ENCODE measurements at regions not wholly inside any gene's neighbourhood (a gene's known extent, or its start where the extent isn't known, plus 50 kb on each side); places are given as distances from the start of the nearest gene placed in this dataset.

DNA sequence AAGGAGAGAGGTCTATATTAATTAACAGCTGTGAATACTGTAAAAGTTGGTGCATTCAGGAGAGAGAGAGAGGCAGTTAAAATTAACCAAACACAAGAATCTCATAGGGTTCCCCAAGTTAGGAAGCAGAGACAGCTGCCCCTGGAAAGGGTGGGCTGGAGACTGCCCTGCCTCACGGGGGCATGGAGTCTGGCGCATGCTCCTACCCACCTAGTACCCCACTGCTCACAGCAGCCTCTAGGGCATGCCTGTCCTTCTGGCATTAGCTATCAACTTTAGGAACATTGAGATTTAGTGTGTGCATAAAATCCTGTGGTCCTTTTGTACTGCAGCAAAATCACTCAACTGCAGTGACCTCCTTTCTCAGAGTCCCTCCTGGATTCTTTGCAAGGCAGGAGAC lies 710.1 kb downstream of the SORCS3 start:
- H3K18ac ChIP-seq (ENCODE audit: extremely low read depth, low read length), result no peak overlapping the region; the same call in 1 of the 2 replicates
- H4K20me1 ChIP-seq (replicated peaks in 1 of 2; ENCODE audit: control insufficient read depth in 1 of 2, insufficient read depth in 2 of 2, low read length in 2 of 2), result no peaks in the 10 kb centered on the region
- H2AK5ac ChIP-seq (ENCODE audit: low read depth, low read length), result no peak overlapping the region
- no peak overlapping the region for H3K27ac ChIP-seq (ENCODE audit: low read depth, low read length)
- H2AFZ ChIP-seq (ENCODE audit: low read length), result peak overlapping the region; percentile 44
- H3K56ac ChIP-seq (replicated peaks; ENCODE audit: insufficient read length, low read depth, low read length), result no peak overlapping the region
- no peak overlapping the region for H2BK15ac ChIP-seq (ENCODE audit: low read length)
- no peak overlapping the region for H2BK120ac ChIP-seq (replicated peaks; ENCODE audit: low read depth, low read length)
- no peak overlapping the region for H3K4ac ChIP-seq (replicated peaks; ENCODE audit: insufficient read length, low read depth, low read length)
- H3K4me3 ChIP-seq (ENCODE audit: extremely low read depth in 1 of 4, insufficient read depth in 2 of 4, low read depth in 3 of 4, low read length in 4 of 4), result no peak overlapping the region
- no peak overlapping the region for H3K14ac ChIP-seq (ENCODE audit: insufficient read length)
- no peak overlapping the region for H4K8ac ChIP-seq (ENCODE audit: extremely low read depth, insufficient read depth, low read length)
- FAIRE-seq (no peak), DNase-seq (ENCODE audit: low read depth in 1 of 2, low spot score in 2 of 2) (no peak)
- ChIA-PET POLR2A (ENCODE audit: partially characterized antibody) (no interaction called here), CTCF (ENCODE audit: partially characterized antibody) (no interaction called here)
- H2BK12ac ChIP-seq (ENCODE audit: low read depth, low read length), result no peak overlapping the region
- H3K27me3 ChIP-seq (replicated peaks in 1 of 4; ENCODE audit: control insufficient read depth in 3 of 4, extremely low read depth in 1 of 4, insufficient read depth in 3 of 4, low read length in 3 of 4), result no peaks in the 10 kb centered on the region
- 84% methylated on average over 2 of the region's 2 CpGs; no CpG with 5 or more reads in 1 of the 2 experiments for WGBS, 2 experiments (ENCODE audit: extremely low coverage in 1 of 2, insufficient coverage in 1 of 2, insufficient read length in 1 of 2, insufficient replicate concordance in 2 of 2, low coverage in 1 of 2, low lambda C conversion rate in 2 of 2, missing lambda C conversion rate in 1 of 2)
- peaks cover 0 to 9% (median 1%) of the 10 kb centered on the region in 4 experiments; a peak in 3 of 7 replicates for H3K4me1 ChIP-seq (replicated peaks in 1 of 4; ENCODE audit: control insufficient read depth in 3 of 4, insufficient read depth in 4 of 4, low read length in 3 of 4)
- H2BK5ac ChIP-seq (ENCODE audit: low read depth, low read length), result no peak overlapping the region
- no peaks in the 10 kb centered on the region; the same call in 1 of the 2 replicates for H3K79me1 ChIP-seq (ENCODE audit: low read depth, low read length)
- H4K5ac ChIP-seq (ENCODE audit: insufficient read length, low read depth, low read length), result no peak overlapping the region
- no peak overlapping the region for H3K23ac ChIP-seq (ENCODE audit: insufficient read length)
- H3K36me3 ChIP-seq (ENCODE audit: control insufficient read depth in 2 of 4, insufficient read depth in 4 of 4, low read length in 3 of 4), result no peaks in the 10 kb centered on the region
- H3K23me2 ChIP-seq (ENCODE audit: low read depth, low read length), result no peaks in the 10 kb centered on the region
- H3K4me2 ChIP-seq (ENCODE audit: insufficient read depth in 1 of 2, low read depth in 2 of 2, low read length in 2 of 2), result no peak overlapping the region; a peak in 1 of 4 replicates
- H3K9me3 ChIP-seq (ENCODE audit: insufficient read depth in 2 of 2, low read depth in 1 of 2, low read length in 1 of 2), result no peaks in the 10 kb centered on the region
- no peak overlapping the region for H4K91ac ChIP-seq (replicated peaks; ENCODE audit: insufficient read length, low read length)
- no peaks in the 10 kb centered on the region for H3K79me2 ChIP-seq (ENCODE audit: control insufficient read depth in 1 of 2, insufficient read depth in 2 of 2, low read length in 2 of 2)
- H3K9ac ChIP-seq (replicated peaks in 1 of 4; ENCODE audit: extremely low read depth in 1 of 4, low read depth in 3 of 4, low read length in 3 of 4), result no peak overlapping the region
- no peak overlapping the region for H2BK20ac ChIP-seq (ENCODE audit: low read length)
- no peak for TF ChIP-seq POLR2A (IDR thresholded peaks at IDR 0.05; ENCODE audit: control extremely low read depth in 1 of 2, low read depth in 2 of 2, low read length in 2 of 2)
- no peak for TF ChIP-seq YY1 (IDR thresholded peaks at IDR 0.05; ENCODE audit: low read depth, low read length)
- no peak for TF ChIP-seq TBP (IDR thresholded peaks at IDR 0.05; ENCODE audit: low read depth, low read length)
- TF ChIP-seq CREB1 (IDR thresholded peaks at IDR 0.05), result no peak
- no peak for TF ChIP-seq SIN3A (conservative IDR thresholded peaks at IDR 0.05 in 1 of 2, IDR thresholded peaks at IDR 0.05 in 1 of 2; ENCODE audit: low read depth in 1 of 2, low read length in 2 of 2)
- TF ChIP-seq RFX5 (IDR thresholded peaks at IDR 0.05; ENCODE audit: borderline replicate concordance, low read depth, low read length), result no peak
- no peak for TF ChIP-seq FOSL1 (IDR thresholded peaks at IDR 0.05; ENCODE audit: insufficient read depth, low read depth, low read length)
- TF ChIP-seq CHD2 (IDR thresholded peaks at IDR 0.05; ENCODE audit: low read length), result no peak
- TF ChIP-seq CBX5 (IDR thresholded peaks at IDR 0.05; ENCODE audit: low read depth, low read length), result no peak
- no peak for TF ChIP-seq ZNF274 (IDR thresholded peaks at IDR 0.05; ENCODE audit: borderline replicate concordance, extremely low read depth, low read length)
- TF ChIP-seq PHF8 (conservative IDR thresholded peaks at IDR 0.05; ENCODE audit: low read depth, low read length), result no peak
- TF ChIP-seq JUN (IDR thresholded peaks at IDR 0.05; ENCODE audit: low read depth, low read length), result no peak
- TF ChIP-seq SIX5 (IDR thresholded peaks at IDR 0.05; ENCODE audit: low read depth, low read length), result no peak
- no peak for TF ChIP-seq HDAC2 (IDR thresholded peaks at IDR 0.05; ENCODE audit: borderline replicate concordance in 1 of 2, low read depth in 2 of 2, low read length in 2 of 2)
- TF ChIP-seq KDM5A (IDR thresholded peaks at IDR 0.05; ENCODE audit: low read length), result no peak
- TF ChIP-seq NRF1 (IDR thresholded peaks at IDR 0.05; ENCODE audit: low read depth, low read length), result no peak
- no peak for TF ChIP-seq SIRT6 (IDR thresholded peaks at IDR 0.05; ENCODE audit: low read length)
